ENCODE measurements at regions not wholly inside any gene's neighbourhood (a gene's known extent, or its start where the extent isn't known, plus 50 kb on each side); places are given as distances from the start of the nearest gene placed in this dataset.
A peak's percentile ranks its signal among the peaks of the same experiment; 100 is the strongest.

- Histone ChIP-seq H3F3A (replicated peaks; ENCODE audit: low read depth) (no peaks in the 10 kb centered on the region), H3K4me1 (ENCODE audit: insufficient read depth) (no peaks in the 10 kb centered on the region), H3K27ac (ENCODE audit: low read depth) (no peak overlapping the region), H3K4me3 (no peak overlapping the region), H4K20me1 (replicated peaks; ENCODE audit: insufficient read depth) (no peaks in the 10 kb centered on the region), H3K79me2 (replicated peaks; ENCODE audit: insufficient read depth) (no peaks in the 10 kb centered on the region), H2AFZ (no peak overlapping the region), H3K4me2 (no peak overlapping the region), H3K9me2 (ENCODE audit: insufficient read depth) (no peaks in the 10 kb centered on the region), H3K36me3 (ENCODE audit: insufficient read depth) (no peaks in the 10 kb centered on the region), H3K27me3 (ENCODE audit: insufficient read depth) (no peaks in the 10 kb centered on the region)
- Mint-ChIP-seq H3K27ac (peak overlapping the region; percentile 32; the same call in 1 of the 2 replicates), H3K4me1 (peaks cover 6% of the 10 kb centered on the region; the same call in 2 of the 3 replicates), H3K4me3 (no peak overlapping the region), H3K27me3 (ENCODE audit: insufficient read depth, low read depth, poor library complexity) (peaks cover 8% of the 10 kb centered on the region), H3K9me3 (no peaks in the 10 kb centered on the region), H3K36me3 (ENCODE audit: low read depth) (no peaks in the 10 kb centered on the region)
- DNase-seq (ENCODE audit: low spot score): no peak
- TF ChIP-seq ZNF331 (CRISPR knock-in tag; IDR thresholded peaks at IDR 0.05; ENCODE audit: low read depth): no peak
- no peak for TF ChIP-seq CTCF (conservative IDR thresholded peaks at IDR 0.05; ENCODE audit: low read depth in 2 of 2)
- no peak for TF ChIP-seq ZNF462 (CRISPR knock-in tag; IDR thresholded peaks at IDR 0.05)
- TF ChIP-seq REST (IDR thresholded peaks at IDR 0.05; ENCODE audit: unreplicated experiment): no peak
- no peak for TF ChIP-seq ETS1 (IDR thresholded peaks at IDR 0.05)
- no peak for TF ChIP-seq CREB1 (CRISPR knock-in tag; IDR thresholded peaks at IDR 0.05; ENCODE audit: low read depth)
- TF ChIP-seq STAT1 (IDR thresholded peaks at IDR 0.05; ENCODE audit: unreplicated experiment): no peak
- TF ChIP-seq EZH2 (IDR thresholded peaks at IDR 0.05; ENCODE audit: low read depth, unreplicated experiment): no peak
- TF ChIP-seq POLR2AphosphoS5 (IDR thresholded peaks at IDR 0.05; ENCODE audit: low read depth): no peak
- no peak for TF ChIP-seq NANOG (IDR thresholded peaks at IDR 0.05; ENCODE audit: borderline replicate concordance)
- TF ChIP-seq ZNF114 (CRISPR knock-in tag; IDR thresholded peaks at IDR 0.05): no peak
- no peak for TF ChIP-seq EZH2phosphoT487 (IDR thresholded peaks at IDR 0.05; ENCODE audit: unreplicated experiment)
- TF ChIP-seq JUNB (IDR thresholded peaks at IDR 0.05; ENCODE audit: unreplicated experiment): no peak
- ATAC-seq: no peak
These were observed 1321.7 kb downstream of the TBC1D22A start for GRCh38 chr22:48084041-48084728.

Measured in GM23338 (cell line).